ENCODE measurements at regions not wholly inside any gene's neighbourhood (a gene's known extent, or its start where the extent isn't known, plus 50 kb on each side); places are given as distances from the start of the nearest gene placed in this dataset.

DNA sequence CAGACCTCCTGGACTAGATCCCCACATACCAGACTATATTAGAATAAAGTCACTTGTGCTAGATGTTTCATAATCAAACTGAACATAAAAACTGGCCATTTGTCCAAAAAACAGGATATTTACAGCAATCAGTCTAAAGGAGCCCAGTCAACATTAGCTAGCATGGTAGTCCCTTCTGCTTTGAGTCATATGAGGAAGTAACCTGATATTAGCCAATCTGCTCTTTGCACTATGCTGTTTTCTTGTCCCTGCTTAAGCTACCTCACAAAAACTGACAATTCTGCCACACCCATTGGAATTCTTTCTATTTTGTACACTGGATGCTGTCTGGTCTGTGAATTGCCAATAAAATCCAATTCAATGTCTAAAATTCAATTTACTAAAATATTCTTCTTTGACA is 1824.2 kb downstream of the OLFM4 start (continued):
- TF ChIP-seq, protein P1, sequence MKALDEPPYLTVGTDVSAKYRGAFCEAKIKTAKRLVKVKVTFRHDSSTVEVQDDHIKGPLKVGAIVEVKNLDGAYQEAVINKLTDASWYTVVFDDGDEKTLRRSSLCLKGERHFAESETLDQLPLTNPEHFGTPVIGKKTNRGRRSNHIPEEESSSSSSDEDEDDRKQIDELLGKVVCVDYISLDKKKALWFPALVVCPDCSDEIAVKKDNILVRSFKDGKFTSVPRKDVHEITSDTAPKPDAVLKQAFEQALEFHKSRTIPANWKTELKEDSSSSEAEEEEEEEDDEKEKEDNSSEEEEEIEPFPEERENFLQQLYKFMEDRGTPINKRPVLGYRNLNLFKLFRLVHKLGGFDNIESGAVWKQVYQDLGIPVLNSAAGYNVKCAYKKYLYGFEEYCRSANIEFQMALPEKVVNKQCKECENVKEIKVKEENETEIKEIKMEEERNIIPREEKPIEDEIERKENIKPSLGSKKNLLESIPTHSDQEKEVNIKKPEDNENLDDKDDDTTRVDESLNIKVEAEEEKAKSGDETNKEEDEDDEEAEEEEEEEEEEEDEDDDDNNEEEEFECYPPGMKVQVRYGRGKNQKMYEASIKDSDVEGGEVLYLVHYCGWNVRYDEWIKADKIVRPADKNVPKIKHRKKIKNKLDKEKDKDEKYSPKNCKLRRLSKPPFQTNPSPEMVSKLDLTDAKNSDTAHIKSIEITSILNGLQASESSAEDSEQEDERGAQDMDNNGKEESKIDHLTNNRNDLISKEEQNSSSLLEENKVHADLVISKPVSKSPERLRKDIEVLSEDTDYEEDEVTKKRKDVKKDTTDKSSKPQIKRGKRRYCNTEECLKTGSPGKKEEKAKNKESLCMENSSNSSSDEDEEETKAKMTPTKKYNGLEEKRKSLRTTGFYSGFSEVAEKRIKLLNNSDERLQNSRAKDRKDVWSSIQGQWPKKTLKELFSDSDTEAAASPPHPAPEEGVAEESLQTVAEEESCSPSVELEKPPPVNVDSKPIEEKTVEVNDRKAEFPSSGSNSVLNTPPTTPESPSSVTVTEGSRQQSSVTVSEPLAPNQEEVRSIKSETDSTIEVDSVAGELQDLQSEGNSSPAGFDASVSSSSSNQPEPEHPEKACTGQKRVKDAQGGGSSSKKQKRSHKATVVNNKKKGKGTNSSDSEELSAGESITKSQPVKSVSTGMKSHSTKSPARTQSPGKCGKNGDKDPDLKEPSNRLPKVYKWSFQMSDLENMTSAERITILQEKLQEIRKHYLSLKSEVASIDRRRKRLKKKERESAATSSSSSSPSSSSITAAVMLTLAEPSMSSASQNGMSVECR (CRISPR knock-in tag; IDR thresholded peaks at IDR 0.05; ENCODE audit: borderline replicate concordance), result no peak
- no peak for TF ChIP-seq NR2C2 (CRISPR knock-in tag; IDR thresholded peaks at IDR 0.05)

DNA sequence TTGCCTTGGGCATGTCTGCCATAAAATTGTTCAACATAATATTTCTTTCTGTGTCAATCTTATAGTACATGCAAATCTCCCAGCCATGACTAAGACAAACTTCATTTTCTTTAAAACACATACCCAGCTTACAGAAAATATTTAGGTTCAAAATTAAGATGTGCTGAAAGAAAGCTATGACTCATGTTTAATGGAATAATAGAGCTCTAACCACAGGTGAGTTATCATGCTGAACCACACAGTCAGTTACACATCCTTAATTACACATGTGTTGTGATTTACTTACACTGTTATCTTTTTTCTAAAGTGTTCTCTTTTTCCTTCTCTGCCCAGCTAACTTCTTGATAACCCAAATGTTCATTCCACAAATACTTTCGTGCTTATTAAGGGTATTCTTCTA is 1831.2 kb downstream of the OLFM4 start:
- H3K36me3 Mint-ChIP-seq, result 0 out of 2 replicates have a peak, but pooled peaks cover 3% of the 10 kb centered on the region
- CTCF ChIA-PET, result no interaction called here

DNA sequence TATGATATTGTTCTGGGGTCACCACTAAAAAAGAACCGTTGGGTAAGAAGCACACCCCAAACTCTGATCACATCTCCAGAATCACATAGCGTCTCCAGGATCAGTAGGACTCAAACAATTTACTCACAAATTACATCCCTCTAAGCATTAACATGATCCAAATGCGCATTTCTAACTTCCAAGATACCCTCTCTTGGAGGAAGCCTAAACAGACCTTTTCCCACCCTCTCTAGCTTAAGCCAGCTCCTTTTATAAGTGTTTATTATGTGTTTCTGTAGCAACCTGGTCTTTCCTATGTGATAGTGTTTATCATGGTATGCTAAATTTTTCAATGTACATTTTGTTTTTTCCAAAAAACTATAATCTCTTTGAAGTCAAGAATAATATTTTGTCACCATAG is 1846.5 kb downstream of the OLFM4 start:
- peak; percentile 70 for ATAC-seq
- peaks cover 24% of the 10 kb centered on the region for H3K4me1 Mint-ChIP-seq
- no peaks in the 10 kb centered on the region for H3K36me3 Mint-ChIP-seq
- TF ChIP-seq GRHL2 (CRISPR knock-in tag; IDR thresholded peaks at IDR 0.05; ENCODE audit: insufficient replicate concordance, severe bottlenecking) (no peak), ZNF232 (CRISPR knock-in tag; IDR thresholded peaks at IDR 0.05) (no peak), JUN (CRISPR knock-in tag; IDR thresholded peaks at IDR 0.05) (no peak), SP1 (CRISPR knock-in tag; conservative IDR thresholded peaks at IDR 0.05) (no peak), RORB (CRISPR knock-in tag; IDR thresholded peaks at IDR 0.05) (no peak), NR2C2 (CRISPR knock-in tag; IDR thresholded peaks at IDR 0.05) (no peak), FOXP1 (CRISPR knock-in tag; IDR thresholded peaks at IDR 0.05; ENCODE audit: borderline replicate concordance) (no peak), ATF1 (CRISPR knock-in tag; IDR thresholded peaks at IDR 0.05) (no peak)
- TF ChIP-seq, protein P2, sequence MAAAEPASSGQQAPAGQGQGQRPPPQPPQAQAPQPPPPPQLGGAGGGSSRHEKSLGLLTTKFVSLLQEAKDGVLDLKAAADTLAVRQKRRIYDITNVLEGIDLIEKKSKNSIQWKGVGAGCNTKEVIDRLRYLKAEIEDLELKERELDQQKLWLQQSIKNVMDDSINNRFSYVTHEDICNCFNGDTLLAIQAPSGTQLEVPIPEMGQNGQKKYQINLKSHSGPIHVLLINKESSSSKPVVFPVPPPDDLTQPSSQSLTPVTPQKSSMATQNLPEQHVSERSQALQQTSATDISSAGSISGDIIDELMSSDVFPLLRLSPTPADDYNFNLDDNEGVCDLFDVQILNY (CRISPR knock-in tag; IDR thresholded peaks at IDR 0.05), result no peak
- TF ChIP-seq, protein P3, sequence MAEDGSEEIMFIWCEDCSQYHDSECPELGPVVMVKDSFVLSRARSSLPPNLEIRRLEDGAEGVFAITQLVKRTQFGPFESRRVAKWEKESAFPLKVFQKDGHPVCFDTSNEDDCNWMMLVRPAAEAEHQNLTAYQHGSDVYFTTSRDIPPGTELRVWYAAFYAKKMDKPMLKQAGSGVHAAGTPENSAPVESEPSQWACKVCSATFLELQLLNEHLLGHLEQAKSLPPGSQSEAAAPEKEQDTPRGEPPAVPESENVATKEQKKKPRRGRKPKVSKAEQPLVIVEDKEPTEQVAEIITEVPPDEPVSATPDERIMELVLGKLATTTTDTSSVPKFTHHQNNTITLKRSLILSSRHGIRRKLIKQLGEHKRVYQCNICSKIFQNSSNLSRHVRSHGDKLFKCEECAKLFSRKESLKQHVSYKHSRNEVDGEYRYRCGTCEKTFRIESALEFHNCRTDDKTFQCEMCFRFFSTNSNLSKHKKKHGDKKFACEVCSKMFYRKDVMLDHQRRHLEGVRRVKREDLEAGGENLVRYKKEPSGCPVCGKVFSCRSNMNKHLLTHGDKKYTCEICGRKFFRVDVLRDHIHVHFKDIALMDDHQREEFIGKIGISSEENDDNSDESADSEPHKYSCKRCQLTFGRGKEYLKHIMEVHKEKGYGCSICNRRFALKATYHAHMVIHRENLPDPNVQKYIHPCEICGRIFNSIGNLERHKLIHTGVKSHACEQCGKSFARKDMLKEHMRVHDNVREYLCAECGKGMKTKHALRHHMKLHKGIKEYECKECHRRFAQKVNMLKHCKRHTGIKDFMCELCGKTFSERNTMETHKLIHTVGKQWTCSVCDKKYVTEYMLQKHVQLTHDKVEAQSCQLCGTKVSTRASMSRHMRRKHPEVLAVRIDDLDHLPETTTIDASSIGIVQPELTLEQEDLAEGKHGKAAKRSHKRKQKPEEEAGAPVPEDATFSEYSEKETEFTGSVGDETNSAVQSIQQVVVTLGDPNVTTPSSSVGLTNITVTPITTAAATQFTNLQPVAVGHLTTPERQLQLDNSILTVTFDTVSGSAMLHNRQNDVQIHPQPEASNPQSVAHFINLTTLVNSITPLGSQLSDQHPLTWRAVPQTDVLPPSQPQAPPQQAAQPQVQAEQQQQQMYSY (CRISPR knock-in tag; IDR thresholded peaks at IDR 0.05), result no peak
- TF ChIP-seq, protein P4, sequence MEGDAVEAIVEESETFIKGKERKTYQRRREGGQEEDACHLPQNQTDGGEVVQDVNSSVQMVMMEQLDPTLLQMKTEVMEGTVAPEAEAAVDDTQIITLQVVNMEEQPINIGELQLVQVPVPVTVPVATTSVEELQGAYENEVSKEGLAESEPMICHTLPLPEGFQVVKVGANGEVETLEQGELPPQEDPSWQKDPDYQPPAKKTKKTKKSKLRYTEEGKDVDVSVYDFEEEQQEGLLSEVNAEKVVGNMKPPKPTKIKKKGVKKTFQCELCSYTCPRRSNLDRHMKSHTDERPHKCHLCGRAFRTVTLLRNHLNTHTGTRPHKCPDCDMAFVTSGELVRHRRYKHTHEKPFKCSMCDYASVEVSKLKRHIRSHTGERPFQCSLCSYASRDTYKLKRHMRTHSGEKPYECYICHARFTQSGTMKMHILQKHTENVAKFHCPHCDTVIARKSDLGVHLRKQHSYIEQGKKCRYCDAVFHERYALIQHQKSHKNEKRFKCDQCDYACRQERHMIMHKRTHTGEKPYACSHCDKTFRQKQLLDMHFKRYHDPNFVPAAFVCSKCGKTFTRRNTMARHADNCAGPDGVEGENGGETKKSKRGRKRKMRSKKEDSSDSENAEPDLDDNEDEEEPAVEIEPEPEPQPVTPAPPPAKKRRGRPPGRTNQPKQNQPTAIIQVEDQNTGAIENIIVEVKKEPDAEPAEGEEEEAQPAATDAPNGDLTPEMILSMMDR (IDR thresholded peaks at IDR 0.05), result no peak
- H3K9me3 Mint-ChIP-seq, result peaks cover 4% of the 10 kb centered on the region; the same call in 1 of the 2 replicates
- no peaks in the 10 kb centered on the region for H3K27me3 Mint-ChIP-seq (ENCODE audit: low read depth)
- POLR2A ChIA-PET, result no interaction called here
- H3K4me3 Mint-ChIP-seq, result no peak overlapping the region
- CTCF ChIA-PET, result no interaction called here
- no peak for DNase-seq (ENCODE audit: low spot score)
- H3K27ac Mint-ChIP-seq, result no peak overlapping the region; the same call in 1 of the 2 replicates

More for the DNA sequence above, 1831.2 kb downstream of the OLFM4 start:
- Mint-ChIP-seq H3K27ac (no peak overlapping the region), H3K27me3 (ENCODE audit: low read depth) (no peaks in the 10 kb centered on the region), H3K4me3 (no peak overlapping the region), H3K4me1 (no peaks in the 10 kb centered on the region), H3K9me3 (peaks cover 6% of the 10 kb centered on the region)
- no peak for ATAC-seq
- DNase-seq (ENCODE audit: low spot score), result no peak
- TF ChIP-seq ZNF317 (CRISPR knock-in tag; IDR thresholded peaks at IDR 0.05; ENCODE audit: borderline replicate concordance, low read depth) (no peak), GRHL2 (CRISPR knock-in tag; IDR thresholded peaks at IDR 0.05; ENCODE audit: insufficient replicate concordance, severe bottlenecking) (no peak), ZNF121 (CRISPR knock-in tag; IDR thresholded peaks at IDR 0.05) (no peak), PREB (CRISPR knock-in tag; IDR thresholded peaks at IDR 0.05; ENCODE audit: borderline replicate concordance) (no peak), CREB1 (CRISPR knock-in tag; IDR thresholded peaks at IDR 0.05) (no peak), ZSCAN18 (CRISPR knock-in tag; IDR thresholded peaks at IDR 0.05) (no peak)
- TF ChIP-seq, protein P5, sequence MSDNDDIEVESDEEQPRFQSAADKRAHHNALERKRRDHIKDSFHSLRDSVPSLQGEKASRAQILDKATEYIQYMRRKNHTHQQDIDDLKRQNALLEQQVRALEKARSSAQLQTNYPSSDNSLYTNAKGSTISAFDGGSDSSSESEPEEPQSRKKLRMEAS (CRISPR knock-in tag; IDR thresholded peaks at IDR 0.05), result no peak
- POLR2A ChIA-PET, result no interaction called here
